ENCODE measurements at regions not wholly inside any gene's neighbourhood (a gene's known extent, or its start where the extent isn't known, plus 50 kb on each side); places are given as distances from the start of the nearest gene placed in this dataset.

DNA sequence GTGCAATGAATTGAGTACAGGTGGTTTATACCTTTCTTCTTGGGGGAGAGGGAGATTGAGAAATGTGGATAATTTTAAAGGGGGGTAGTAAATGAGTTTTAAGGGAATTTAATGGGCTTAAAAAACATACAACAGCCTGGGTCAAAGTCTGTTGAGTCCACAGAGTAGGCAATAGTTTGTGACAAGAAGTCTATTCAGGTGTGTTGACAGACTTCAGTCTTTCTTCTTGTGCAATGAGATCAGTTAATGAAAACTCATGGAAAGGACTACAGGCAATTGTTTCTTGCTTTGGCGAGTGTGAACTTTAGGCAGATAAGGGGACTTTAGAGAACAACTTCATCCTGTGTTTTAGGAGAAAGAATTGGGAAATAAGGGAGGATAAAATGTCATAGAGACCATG lies 507.8 kb upstream of the CA10 start:
- H3K27ac Mint-ChIP-seq, result no peak overlapping the region
- H3K9me3 Mint-ChIP-seq, result peaks cover 0 to 7% (median 5%) of the 10 kb centered on the region in 7 donors
- Histone ChIP-seq H3K27ac (ENCODE audit: insufficient read depth, low read length, poor library complexity, severe bottlenecking) (no peak overlapping the region), H3K36me3 (ENCODE audit: control insufficient read depth, insufficient read depth, low read length) (no peaks in the 10 kb centered on the region), H3K4me1 (ENCODE audit: control insufficient read depth, insufficient read depth, low read length, poor library complexity, severe bottlenecking) (no peaks in the 10 kb centered on the region), H3K27me3 (ENCODE audit: control insufficient read depth, insufficient read depth, low read length) (no peaks in the 10 kb centered on the region), H3K4me3 (ENCODE audit: low read depth, low read length) (no peak overlapping the region), H3K9me3 (ENCODE audit: control insufficient read depth in 2 of 2, low read length in 2 of 2) (no peaks in the 10 kb centered on the region)
- no peak for ATAC-seq (ENCODE audit: low read depth in 2 of 2)
- no peaks in the 10 kb centered on the region for H3K27me3 Mint-ChIP-seq
- H3K36me3 Mint-ChIP-seq, result no peaks in the 10 kb centered on the region
- no peak for DNase-seq
- H3K4me3 Mint-ChIP-seq, result no peak overlapping the region
- no peaks in the 10 kb centered on the region for H3K4me1 Mint-ChIP-seq

DNA sequence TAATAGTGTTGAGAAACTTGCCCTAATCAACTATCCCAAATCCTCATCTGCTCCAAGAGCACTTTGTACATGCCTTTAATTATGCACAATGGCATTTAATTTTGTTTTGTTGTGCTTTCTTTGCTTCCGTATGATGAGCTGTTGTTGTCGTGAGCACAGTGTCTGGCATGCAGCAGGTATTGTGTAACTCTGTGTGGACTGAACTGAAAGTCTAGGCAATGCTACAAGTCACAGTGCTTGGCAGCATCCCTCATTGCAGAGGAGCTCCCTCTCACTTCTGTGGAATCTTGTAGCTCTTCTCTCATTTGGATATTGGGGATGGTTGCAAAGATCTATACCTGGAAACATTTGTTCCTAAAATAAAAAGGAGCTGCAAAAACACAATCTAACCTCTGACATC lies 502.2 kb upstream of the CA10 start:
- H3K9me3 Mint-ChIP-seq, result peaks cover 0 to 9% (median 2%) of the 10 kb centered on the region in 7 donors
- H3K4me1 Mint-ChIP-seq, result no peaks in the 10 kb centered on the region
- no peak overlapping the region for H3K4me3 Mint-ChIP-seq
- no peaks in the 10 kb centered on the region for H3K36me3 Mint-ChIP-seq
- H3K9me3 ChIP-seq (ENCODE audit: control insufficient read depth in 2 of 2, low read length in 2 of 2), result peaks cover 0 to 1% of the 10 kb centered on the region in 2 experiments
- DNase-seq (no peak), ATAC-seq (ENCODE audit: low read depth in 2 of 2) (no peak)
- H3K4me1 ChIP-seq (ENCODE audit: control insufficient read depth, insufficient read depth, low read length, poor library complexity, severe bottlenecking), result no peaks in the 10 kb centered on the region
- no peak overlapping the region for H3K4me3 ChIP-seq (ENCODE audit: low read depth, low read length)
- H3K27ac Mint-ChIP-seq, result no peak overlapping the region
- no peaks in the 10 kb centered on the region for H3K27me3 Mint-ChIP-seq
- no peaks in the 10 kb centered on the region for H3K36me3 ChIP-seq (ENCODE audit: control insufficient read depth, insufficient read depth, low read length)
- H3K27me3 ChIP-seq (ENCODE audit: control insufficient read depth, insufficient read depth, low read length), result no peaks in the 10 kb centered on the region
- no peak overlapping the region for H3K27ac ChIP-seq (ENCODE audit: insufficient read depth, low read length, poor library complexity, severe bottlenecking)

DNA sequence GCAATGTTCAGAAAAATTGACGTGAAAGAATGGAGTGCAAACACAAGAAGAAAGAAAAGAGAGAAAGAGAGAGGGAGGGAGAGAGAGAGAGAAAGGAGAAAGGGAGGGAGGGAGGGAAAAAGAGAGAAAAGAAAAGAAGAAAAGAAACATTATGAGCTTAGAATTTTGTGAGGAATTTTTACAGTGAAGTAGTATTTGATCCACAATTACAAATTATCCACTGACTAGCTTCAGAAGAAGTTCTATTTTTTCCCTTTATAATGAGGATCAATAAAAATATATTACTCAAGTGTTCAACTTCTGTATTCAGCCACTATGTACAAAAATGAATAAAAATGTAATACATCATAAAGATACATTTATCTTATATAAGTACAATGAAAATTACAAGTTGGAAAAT lies 494.5 kb upstream of the CA10 start:
- ATAC-seq (ENCODE audit: low read depth in 2 of 2) (no peak), DNase-seq (no peak)
- no peaks in the 10 kb centered on the region for H3K4me1 ChIP-seq (ENCODE audit: control insufficient read depth, insufficient read depth, low read length, poor library complexity, severe bottlenecking)
- no peak overlapping the region for H3K27ac Mint-ChIP-seq
- no peaks in the 10 kb centered on the region for H3K9me3 ChIP-seq (ENCODE audit: control insufficient read depth in 2 of 2, low read length in 2 of 2)
- H3K27me3 ChIP-seq (ENCODE audit: control insufficient read depth, insufficient read depth, low read length), result no peaks in the 10 kb centered on the region
- no peak overlapping the region for H3K27ac ChIP-seq (ENCODE audit: insufficient read depth, low read length, poor library complexity, severe bottlenecking)
- H3K36me3 ChIP-seq (ENCODE audit: control insufficient read depth, insufficient read depth, low read length), result no peaks in the 10 kb centered on the region
- no peaks in the 10 kb centered on the region for H3K27me3 Mint-ChIP-seq
- H3K36me3 Mint-ChIP-seq, result no peaks in the 10 kb centered on the region
- no peak overlapping the region for H3K4me3 ChIP-seq (ENCODE audit: low read depth, low read length)
- peaks cover 0 to 9% (median 3%) of the 10 kb centered on the region in 7 donors for H3K9me3 Mint-ChIP-seq
- no peaks in the 10 kb centered on the region for H3K4me1 Mint-ChIP-seq
- H3K4me3 Mint-ChIP-seq, result no peak overlapping the region

DNA sequence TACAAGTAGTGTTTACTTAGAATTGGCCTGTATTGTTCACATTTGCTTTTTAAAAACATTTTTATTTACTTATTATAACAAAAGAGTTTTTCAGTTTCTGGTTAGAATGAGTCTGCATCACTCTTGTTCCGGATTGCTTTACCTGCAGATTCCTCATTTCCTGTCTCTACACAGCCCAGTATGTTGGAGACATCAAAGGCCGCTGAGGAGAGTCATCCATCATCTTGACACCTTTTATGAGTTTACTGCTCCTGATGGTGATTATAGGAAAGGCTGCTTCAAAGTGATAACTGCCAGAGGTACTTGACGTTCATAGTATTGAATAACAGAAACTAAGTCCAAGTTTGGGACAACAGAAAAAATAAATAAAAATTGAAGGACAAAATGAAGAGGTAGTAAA lies 490.5 kb upstream of the CA10 start:
- Mint-ChIP-seq H3K9me3 (peaks cover 0 to 10% (median 3%) of the 10 kb centered on the region in 7 donors), H3K27me3 (no peaks in the 10 kb centered on the region), H3K4me3 (no peak overlapping the region), H3K36me3 (no peaks in the 10 kb centered on the region), H3K4me1 (no peaks in the 10 kb centered on the region), H3K27ac (no peak overlapping the region)
- no peaks in the 10 kb centered on the region for H3K36me3 ChIP-seq (ENCODE audit: control insufficient read depth, insufficient read depth, low read length)
- H3K27ac ChIP-seq (ENCODE audit: insufficient read depth, low read length, poor library complexity, severe bottlenecking), result no peak overlapping the region
- H3K27me3 ChIP-seq (ENCODE audit: control insufficient read depth, insufficient read depth, low read length), result no peaks in the 10 kb centered on the region
- no peaks in the 10 kb centered on the region for H3K4me1 ChIP-seq (ENCODE audit: control insufficient read depth, insufficient read depth, low read length, poor library complexity, severe bottlenecking)
- DNase-seq, result no peak
- no peak overlapping the region for H3K4me3 ChIP-seq (ENCODE audit: low read depth, low read length)
- ATAC-seq (ENCODE audit: low read depth in 2 of 2), result no peak
- H3K9me3 ChIP-seq (ENCODE audit: control insufficient read depth in 2 of 2, low read length in 2 of 2), result no peaks in the 10 kb centered on the region

DNA sequence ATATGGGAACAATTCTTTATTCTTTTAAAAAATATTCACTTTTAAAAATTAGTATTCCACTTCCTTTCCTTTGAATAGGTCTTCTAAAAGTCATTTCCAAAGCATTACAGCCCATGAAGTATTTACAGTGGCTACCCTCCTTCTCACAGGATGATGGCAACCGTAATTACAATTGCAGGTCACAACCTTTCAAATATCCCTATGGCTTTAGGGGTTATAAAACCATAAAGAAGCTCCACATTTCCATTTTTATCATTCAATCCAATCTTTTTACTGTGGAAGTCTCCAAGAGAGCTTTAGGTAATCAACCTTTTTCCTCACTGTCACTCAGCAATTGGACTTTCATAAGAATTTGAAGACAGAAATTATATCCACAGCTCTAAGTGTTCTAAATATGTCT lies 488.9 kb upstream of the CA10 start:
- Histone ChIP-seq H3K4me1 (ENCODE audit: control insufficient read depth, insufficient read depth, low read length, poor library complexity, severe bottlenecking) (no peaks in the 10 kb centered on the region), H3K9me3 (ENCODE audit: control insufficient read depth in 2 of 2, low read length in 2 of 2) (no peaks in the 10 kb centered on the region), H3K27ac (ENCODE audit: insufficient read depth, low read length, poor library complexity, severe bottlenecking) (no peak overlapping the region), H3K36me3 (ENCODE audit: control insufficient read depth, insufficient read depth, low read length) (no peaks in the 10 kb centered on the region), H3K4me3 (ENCODE audit: low read depth, low read length) (no peak overlapping the region), H3K27me3 (ENCODE audit: control insufficient read depth, insufficient read depth, low read length) (no peaks in the 10 kb centered on the region)
- Mint-ChIP-seq H3K9me3 (peaks cover 0 to 10% (median 2%) of the 10 kb centered on the region in 7 donors), H3K4me1 (no peaks in the 10 kb centered on the region), H3K27ac (no peak overlapping the region), H3K27me3 (no peaks in the 10 kb centered on the region), H3K4me3 (no peak overlapping the region), H3K36me3 (no peaks in the 10 kb centered on the region)
- DNase-seq (no peak), ATAC-seq (ENCODE audit: low read depth in 2 of 2) (no peak)

DNA sequence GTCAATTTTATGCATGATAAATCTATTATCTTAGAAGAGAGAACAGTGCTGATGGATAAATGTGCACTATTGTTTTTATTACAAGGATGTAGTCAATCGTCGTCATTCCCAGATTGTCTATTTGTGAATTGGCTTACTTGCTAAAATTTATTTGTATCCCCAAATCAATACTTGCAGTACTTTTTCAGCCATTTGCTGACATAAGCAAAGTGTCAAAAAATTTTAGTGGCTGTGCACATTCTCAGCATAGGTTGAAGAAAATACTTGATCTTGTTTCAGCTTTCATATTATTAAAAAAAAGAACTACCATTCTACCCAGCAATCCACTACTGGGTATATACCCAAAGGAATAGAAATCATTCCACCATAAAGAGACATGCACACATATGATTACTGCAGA lies 477.9 kb upstream of the CA10 start:
- no peak overlapping the region for H3K4me3 Mint-ChIP-seq
- no peak overlapping the region for H3K4me3 ChIP-seq (ENCODE audit: low read depth, low read length)
- DNase-seq (no peak), ATAC-seq (ENCODE audit: low read depth in 2 of 2) (no peak)
- H3K9me3 ChIP-seq (ENCODE audit: control insufficient read depth in 2 of 2, low read length in 2 of 2), result no peaks in the 10 kb centered on the region
- H3K27ac Mint-ChIP-seq, result no peak overlapping the region
- no peaks in the 10 kb centered on the region for H3K4me1 ChIP-seq (ENCODE audit: control insufficient read depth, insufficient read depth, low read length, poor library complexity, severe bottlenecking)
- no peaks in the 10 kb centered on the region for H3K4me1 Mint-ChIP-seq
- no peaks in the 10 kb centered on the region for H3K27me3 ChIP-seq (ENCODE audit: control insufficient read depth, insufficient read depth, low read length)
- H3K27ac ChIP-seq (ENCODE audit: insufficient read depth, low read length, poor library complexity, severe bottlenecking), result no peak overlapping the region
- no peaks in the 10 kb centered on the region for H3K36me3 Mint-ChIP-seq
- H3K27me3 Mint-ChIP-seq, result no peaks in the 10 kb centered on the region
- peaks cover 0 to 12% (median 3%) of the 10 kb centered on the region in 7 donors for H3K9me3 Mint-ChIP-seq
- no peaks in the 10 kb centered on the region for H3K36me3 ChIP-seq (ENCODE audit: control insufficient read depth, insufficient read depth, low read length)

DNA sequence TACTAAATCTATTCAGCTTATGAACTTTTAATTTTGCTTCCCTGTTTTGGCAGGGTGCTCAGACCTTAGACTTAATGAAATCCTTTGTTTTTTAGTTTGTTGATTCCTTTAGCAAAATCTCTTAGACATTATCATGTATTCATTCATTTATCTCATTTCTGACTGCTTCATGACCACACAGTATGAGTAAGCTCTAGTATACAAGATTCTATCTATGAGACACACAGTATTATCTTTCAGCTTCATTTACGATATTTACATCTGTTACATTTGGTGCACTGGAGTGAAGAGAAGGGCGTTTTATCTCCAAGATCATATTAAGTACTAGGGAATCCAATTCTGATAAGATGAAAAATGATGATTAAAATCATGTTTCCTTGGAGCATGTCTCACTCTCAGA lies 448.1 kb upstream of the CA10 start:
- Mint-ChIP-seq H3K9me3 (peaks cover 0 to 5% (median 0%) of the 10 kb centered on the region in 7 donors), H3K36me3 (no peaks in the 10 kb centered on the region), H3K27me3 (no peaks in the 10 kb centered on the region), H3K4me3 (no peak overlapping the region), H3K4me1 (no peaks in the 10 kb centered on the region), H3K27ac (no peak overlapping the region)
- Histone ChIP-seq H3K4me3 (ENCODE audit: low read depth, low read length) (no peak overlapping the region), H3K9me3 (ENCODE audit: control insufficient read depth in 2 of 2, low read length in 2 of 2) (no peaks in the 10 kb centered on the region), H3K27ac (ENCODE audit: insufficient read depth, low read length, poor library complexity, severe bottlenecking) (no peak overlapping the region), H3K4me1 (ENCODE audit: control insufficient read depth, insufficient read depth, low read length, poor library complexity, severe bottlenecking) (no peaks in the 10 kb centered on the region), H3K36me3 (ENCODE audit: control insufficient read depth, insufficient read depth, low read length) (no peaks in the 10 kb centered on the region), H3K27me3 (ENCODE audit: control insufficient read depth, insufficient read depth, low read length) (peaks cover 2% of the 10 kb centered on the region)
- DNase-seq (no peak), ATAC-seq (ENCODE audit: low read depth in 2 of 2) (no peak)

DNA sequence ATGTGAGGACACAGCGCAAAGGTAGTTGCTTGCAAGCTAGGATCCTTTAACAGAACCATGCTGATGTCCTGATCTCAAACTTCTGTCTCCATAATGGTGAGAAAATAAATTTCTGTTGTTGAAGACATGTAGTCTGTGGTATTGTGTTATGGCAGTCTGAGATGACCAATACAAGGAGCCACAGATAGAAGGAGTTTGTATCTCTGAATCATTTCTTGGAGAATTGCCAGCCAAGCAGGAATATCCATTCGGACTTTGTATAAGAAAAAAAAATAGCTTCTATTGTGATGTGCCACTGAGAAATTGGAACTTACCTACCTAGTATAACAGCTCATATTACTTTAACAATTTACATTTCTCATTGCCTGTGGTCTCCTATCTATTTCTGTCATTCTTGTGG lies 447.6 kb upstream of the CA10 start:
- Histone ChIP-seq H3K9me3 (ENCODE audit: control insufficient read depth in 2 of 2, low read length in 2 of 2) (no peaks in the 10 kb centered on the region), H3K27ac (ENCODE audit: insufficient read depth, low read length, poor library complexity, severe bottlenecking) (no peak overlapping the region), H3K4me1 (ENCODE audit: control insufficient read depth, insufficient read depth, low read length, poor library complexity, severe bottlenecking) (no peaks in the 10 kb centered on the region), H3K36me3 (ENCODE audit: control insufficient read depth, insufficient read depth, low read length) (no peaks in the 10 kb centered on the region), H3K27me3 (ENCODE audit: control insufficient read depth, insufficient read depth, low read length) (peaks cover 2% of the 10 kb centered on the region), H3K4me3 (ENCODE audit: low read depth, low read length) (no peak overlapping the region)
- H3K27ac Mint-ChIP-seq, result no peak overlapping the region
- H3K4me1 Mint-ChIP-seq, result no peaks in the 10 kb centered on the region
- ATAC-seq (ENCODE audit: low read depth in 2 of 2) (no peak), DNase-seq (no peak)
- no peak overlapping the region for H3K4me3 Mint-ChIP-seq
- H3K36me3 Mint-ChIP-seq, result no peaks in the 10 kb centered on the region
- no peaks in the 10 kb centered on the region for H3K27me3 Mint-ChIP-seq
- H3K9me3 Mint-ChIP-seq, result peaks cover 0 to 6% (median 0%) of the 10 kb centered on the region in 7 donors

Data from CD4-positive, CD25-positive, alpha-beta regulatory T cell (primary cell).